ENCODE measurements at regions not wholly inside any gene's neighbourhood (a gene's known extent, or its start where the extent isn't known, plus 50 kb on each side); places are given as distances from the start of the nearest gene placed in this dataset.

DNA sequence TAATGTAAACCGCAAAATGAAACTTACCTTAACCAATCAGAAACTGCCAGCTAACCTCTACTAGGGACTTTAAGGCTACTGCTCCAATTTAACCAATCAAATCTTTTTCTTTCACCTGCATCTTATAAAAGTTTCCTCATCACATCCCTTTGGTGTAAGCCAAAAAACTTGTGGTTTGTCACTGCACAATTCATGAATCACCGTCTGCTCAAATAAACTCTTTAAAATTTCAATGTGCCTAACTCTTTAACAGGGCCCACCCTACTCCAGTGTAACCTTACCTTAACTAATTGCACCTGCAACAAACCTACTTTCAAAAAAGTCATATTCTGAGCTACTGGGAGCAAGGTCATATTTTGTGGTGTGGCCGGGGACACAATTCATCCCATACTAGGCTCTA, 172.2 kb upstream of the GRAMD2B start:
- TF ChIP-seq POLR2A (IDR thresholded peaks at IDR 0.05) = no peak
- TF ChIP-seq EP300 (IDR thresholded peaks at IDR 0.05) = no peak
- TF ChIP-seq CTCF (IDR thresholded peaks at IDR 0.05) = no peak

DNA sequence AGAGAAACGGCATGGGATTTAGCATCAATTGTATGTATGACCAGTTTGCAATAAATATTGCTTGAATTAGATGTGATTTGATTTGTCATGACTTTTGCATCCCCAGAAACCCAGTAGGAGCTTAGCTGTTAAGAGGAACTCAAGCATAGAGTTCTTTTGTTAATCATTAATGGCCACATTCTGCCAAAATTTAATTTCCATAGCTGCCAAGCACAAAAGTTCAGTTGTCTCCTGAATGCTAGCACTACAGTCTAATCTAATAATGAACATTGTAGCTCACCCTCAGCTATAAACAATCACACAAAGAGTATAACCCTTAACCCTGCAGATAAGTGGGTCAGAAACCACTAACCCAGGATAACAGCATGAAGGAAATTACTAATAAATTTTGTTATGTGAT, 169.8 kb upstream of the GRAMD2B start:
- Histone ChIP-seq H3K9me3 (peaks cover 0 to 14% (median 0%) of the 10 kb centered on the region in 4 donors), H3K27me3 (no peaks in the 10 kb centered on the region), H3K4me1 (no peaks in the 10 kb centered on the region), H3K4me3 (no peak overlapping the region), H3K27ac (no peak overlapping the region), H3K36me3 (no peaks in the 10 kb centered on the region)
- WGBS, 2 donors = 42 to 61% methylated on average over 1 of the region's 1 CpG
- TF ChIP-seq EP300 (IDR thresholded peaks at IDR 0.05) (no peak), CTCF (IDR thresholded peaks at IDR 0.05) (no peak)
- DNase-seq (ENCODE audit: low spot score in 2 of 2) = no peak

More for the DNA sequence above, 172.2 kb upstream of the GRAMD2B start:
- Histone ChIP-seq H3K4me3 (no peak overlapping the region), H3K9me3 (no peaks in the 10 kb centered on the region), H3K36me3 (no peaks in the 10 kb centered on the region), H3K27ac (no peak overlapping the region), H3K4me1 (no peaks in the 10 kb centered on the region), H3K27me3 (no peaks in the 10 kb centered on the region)
- WGBS, 2 donors = 95 to 96% methylated on average over 3 of the region's 3 CpGs
- DNase-seq (ENCODE audit: low spot score in 2 of 2) = no peak

- 59 to 67% methylated on average over 6 of the region's 6 CpGs for WGBS, 2 donors
Measured at GRCh38 chr5:126263591-126264184, 159.5 kb upstream of the GRAMD2B start.

DNA sequence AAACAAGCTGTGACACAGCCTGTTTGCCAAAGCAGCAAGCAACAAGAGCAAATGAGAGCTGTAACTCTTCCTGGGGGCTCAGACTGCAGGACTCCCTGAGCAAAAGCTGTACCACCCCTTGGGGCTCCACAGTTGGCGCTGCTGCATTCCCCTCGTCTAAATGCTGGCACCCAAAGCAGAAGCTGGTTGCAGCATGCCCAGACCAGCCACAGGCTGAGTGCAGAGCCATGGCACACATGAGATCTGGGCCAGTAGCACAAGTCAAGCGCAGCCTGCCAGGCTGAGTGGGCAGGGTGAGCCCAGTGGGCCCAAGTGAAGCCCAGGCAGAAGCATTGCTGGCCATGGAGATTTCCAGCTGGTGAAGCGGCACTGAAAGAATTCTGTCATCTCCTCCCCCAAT, 157.3 kb upstream of the GRAMD2B start:
- Histone ChIP-seq H3K27me3 (no peaks in the 10 kb centered on the region), H3K4me1 (no peaks in the 10 kb centered on the region), H3K27ac (no peak overlapping the region), H3K4me3 (no peak overlapping the region), H3K36me3 (no peaks in the 10 kb centered on the region), H3K9me3 (peaks cover 0 to 6% (median 1%) of the 10 kb centered on the region in 4 donors)
- WGBS, 2 donors = 64 to 82% methylated on average over 3 to 4 of the region's 4 CpGs
- no peak for TF ChIP-seq POLR2A (IDR thresholded peaks at IDR 0.05)
- no peak for TF ChIP-seq CTCF (IDR thresholded peaks at IDR 0.05)
- TF ChIP-seq EP300 (IDR thresholded peaks at IDR 0.05) = no peak
- no peak for DNase-seq (ENCODE audit: low spot score in 2 of 2)

More at GRCh38 chr5:126263591-126264184, 159.5 kb upstream of the GRAMD2B start:
- H3K4me3 ChIP-seq = no peak overlapping the region
- no peaks in the 10 kb centered on the region for H3K27me3 ChIP-seq
- no peaks in the 10 kb centered on the region for H3K36me3 ChIP-seq
- peaks cover 0 to 16% (median 5%) of the 10 kb centered on the region in 4 donors for H3K9me3 ChIP-seq
- no peaks in the 10 kb centered on the region for H3K4me1 ChIP-seq
- TF ChIP-seq POLR2A (IDR thresholded peaks at IDR 0.05) (no peak), CTCF (IDR thresholded peaks at IDR 0.05) (no peak), EP300 (IDR thresholded peaks at IDR 0.05) (no peak)
- H3K27ac ChIP-seq = no peak overlapping the region
- no peak for DNase-seq (ENCODE audit: low spot score in 2 of 2)

DNA sequence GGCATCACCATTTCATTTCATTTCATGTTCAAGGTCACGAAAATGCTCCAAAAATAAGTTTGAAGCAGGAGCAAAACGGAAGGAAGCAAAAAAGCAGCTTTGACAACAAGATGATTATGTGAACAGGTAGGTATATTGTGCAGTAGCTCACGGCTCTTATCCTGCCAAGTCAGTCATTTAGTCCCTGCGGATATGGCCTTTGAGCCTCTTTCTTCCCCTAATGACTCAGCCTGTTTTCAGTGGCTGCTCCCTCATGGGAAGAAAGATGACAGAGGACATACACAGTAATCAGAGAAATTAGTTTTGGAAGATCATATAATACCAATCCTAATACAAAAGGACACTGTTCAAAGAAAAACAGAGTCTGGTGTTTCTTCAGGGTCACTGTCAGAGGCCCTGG, 155.8 kb upstream of the GRAMD2B start:
- H3K4me1 ChIP-seq = no peaks in the 10 kb centered on the region
- WGBS, 2 donors = 55 to 59% methylated on average over 4 of the region's 4 CpGs
- TF ChIP-seq EP300 (IDR thresholded peaks at IDR 0.05) = no peak
- TF ChIP-seq CTCF (IDR thresholded peaks at IDR 0.05) = no peak
- TF ChIP-seq POLR2A (IDR thresholded peaks at IDR 0.05) = no peak

More for the DNA sequence above, 155.8 kb upstream of the GRAMD2B start:
- no peak overlapping the region for H3K27ac ChIP-seq
- H3K27me3 ChIP-seq = no peaks in the 10 kb centered on the region
- no peak for DNase-seq (ENCODE audit: low spot score in 2 of 2)
- no peaks in the 10 kb centered on the region for H3K9me3 ChIP-seq
- no peaks in the 10 kb centered on the region for H3K36me3 ChIP-seq
- no peak overlapping the region for H3K4me3 ChIP-seq

Data from tibial nerve (tissue), 4 donors.